Mesenchymal stem cell (in vitro differentiated cells and primary cell): ENCODE measurements at regions not wholly inside any gene's neighbourhood (a gene's known extent, or its start where the extent isn't known, plus 50 kb on each side); places are given as distances from the start of the nearest gene placed in this dataset.

Experiments used
- DNase-seq: peaks from one replicate; pipeline ENCODE4 v3.0.0-alpha.2; 2013
- H2AFZ ChIP-seq: one replicate; pipeline ENCODE4 v1.6.1; 2013; ENCODE audit warnings: low read depth, mild to moderate bottlenecking, control low read depth, inconsistent platforms, low read length, moderate library complexity
- H2AK5ac ChIP-seq: 2 replicates; pipeline ENCODE4 v1.6.1; 2013; ENCODE audit warnings: low read length, moderate library complexity, mild to moderate bottlenecking, inconsistent platforms; ENCODE audit not compliant: severe bottlenecking
- H2BK120ac ChIP-seq: one replicate; pipeline ENCODE4 v1.6.1; 2013; ENCODE audit warnings: low read depth, mild to moderate bottlenecking, inconsistent platforms, low read length, moderate library complexity
- H2BK12ac ChIP-seq, 2 experiments: one replicate each; pipeline ENCODE4 v1.6.1; 2013; ENCODE audit warnings: inconsistent platforms in 2 of 2, low read length in 2 of 2, mild to moderate bottlenecking in 2 of 2, moderate library complexity in 2 of 2, control low read depth in 1 of 2
- H2BK15ac ChIP-seq: one replicate; pipeline ENCODE4 v1.6.1; 2013; ENCODE audit warnings: mild to moderate bottlenecking, low read depth, inconsistent platforms; ENCODE audit not compliant: poor library complexity, severe bottlenecking
- H2BK5ac ChIP-seq: 2 replicates; pipeline ENCODE4 v1.6.1; 2013; ENCODE audit warnings: low read depth, mild to moderate bottlenecking, low read length, control low read depth, inconsistent platforms; ENCODE audit not compliant: poor library complexity, severe bottlenecking
- H3K14ac ChIP-seq, 2 experiments: one replicate each; pipeline ENCODE4 v1.6.1; 2013; ENCODE audit warnings: inconsistent platforms in 2 of 2, low read length in 2 of 2, control low read depth in 1 of 2, mild to moderate bottlenecking in 1 of 2, moderate library complexity in 1 of 2
- H3K18ac ChIP-seq, 2 experiments: one replicate each; pipeline ENCODE4 v1.6.1; 2013; ENCODE audit warnings: inconsistent platforms in 2 of 2, low read length in 2 of 2, control low read depth in 1 of 2, low read depth in 1 of 2, mild to moderate bottlenecking in 1 of 2
- H3K23ac ChIP-seq, 2 experiments: one replicate each; pipeline ENCODE4 v1.6.1; 2013; ENCODE audit warnings: inconsistent platforms in 2 of 2, low read length in 2 of 2, mild to moderate bottlenecking in 2 of 2, moderate library complexity in 2 of 2, control low read depth in 1 of 2
- H3K27ac ChIP-seq: 2 replicates; pipeline ENCODE4 v1.5.1; 2013; ENCODE audit warnings: mild to moderate bottlenecking, moderate library complexity, low read length, control low read depth, inconsistent platforms; ENCODE audit not compliant: poor library complexity, severe bottlenecking
- H3K27me3 ChIP-seq, 2 experiments: 2 replicates each; pipeline versions ENCODE4 v1.6.1 to v1.7.0; 2013; ENCODE audit warnings: low read length in 2 of 2, mild to moderate bottlenecking in 2 of 2, moderate library complexity in 2 of 2, control low read depth in 1 of 2, inconsistent platforms in 1 of 2; ENCODE audit not compliant: control insufficient read depth in 1 of 2, insufficient read depth in 1 of 2
- H3K36me3 ChIP-seq, 2 experiments: 2 replicates each; pipeline versions ENCODE4 v1.6.1 to v1.7.0; 2013; ENCODE audit warnings: low read length in 2 of 2, control low read depth in 1 of 2, inconsistent platforms in 1 of 2, low read depth in 1 of 2, mild to moderate bottlenecking in 1 of 2; ENCODE audit not compliant: insufficient read depth in 2 of 2, control insufficient read depth in 1 of 2
- H3K4ac ChIP-seq, 2 experiments: one replicate each; pipeline ENCODE4 v1.6.1; 2013; ENCODE audit warnings: inconsistent platforms in 2 of 2, low read length in 2 of 2, mild to moderate bottlenecking in 2 of 2, moderate library complexity in 2 of 2, control low read depth in 1 of 2, low read depth in 1 of 2
- H3K4me1 ChIP-seq: 2 replicates; pipeline ENCODE4 v1.6.1; 2013; ENCODE audit warnings: low read depth, low read length, control low read depth; ENCODE audit not compliant: control insufficient read depth, insufficient read depth
- H3K4me2 ChIP-seq: 2 replicates; pipeline ENCODE4 v1.6.1; 2013; ENCODE audit warnings: low read length, mild to moderate bottlenecking, inconsistent platforms; ENCODE audit not compliant: poor library complexity, severe bottlenecking
- H3K4me3 ChIP-seq, 2 experiments: 2 replicates each; pipeline versions ENCODE4 v1.5.1 to v1.7.0; 2013; ENCODE audit warnings: low read length in 2 of 2, mild to moderate bottlenecking in 2 of 2, control low read depth in 1 of 2, low read depth in 1 of 2; ENCODE audit not compliant: insufficient read depth in 1 of 2
- H3K79me1 ChIP-seq: replicated peaks from 2 replicates; pipeline ENCODE4 v1.6.1; 2013; ENCODE audit warnings: mild to moderate bottlenecking, control low read depth, low read length, inconsistent platforms; ENCODE audit not compliant: poor library complexity, severe bottlenecking
- H3K9ac ChIP-seq: 2 replicates; pipeline ENCODE4 v1.7.0; 2013; ENCODE audit warnings: mild to moderate bottlenecking, low read length, moderate library complexity
- H3K9me3 ChIP-seq: 2 replicates; pipeline ENCODE4 v1.7.0; 2013; ENCODE audit warnings: mild to moderate bottlenecking, low read length; ENCODE audit not compliant: control insufficient read depth
- H4K8ac ChIP-seq: one replicate; pipeline ENCODE4 v1.6.1; 2013; ENCODE audit warnings: inconsistent platforms, mild to moderate bottlenecking, low read length, moderate library complexity
- H4K91ac ChIP-seq: one replicate; pipeline ENCODE4 v1.6.1; 2013; ENCODE audit warnings: mild to moderate bottlenecking, low read length, inconsistent platforms
- WGBS: methylation state at CpG from one replicate; pipeline ENCODE4 v1.1.7; 2013; ENCODE audit warnings: mixed read lengths; 5-methylcytosine and 5-hydroxymethylcytosine counted together

DNA sequence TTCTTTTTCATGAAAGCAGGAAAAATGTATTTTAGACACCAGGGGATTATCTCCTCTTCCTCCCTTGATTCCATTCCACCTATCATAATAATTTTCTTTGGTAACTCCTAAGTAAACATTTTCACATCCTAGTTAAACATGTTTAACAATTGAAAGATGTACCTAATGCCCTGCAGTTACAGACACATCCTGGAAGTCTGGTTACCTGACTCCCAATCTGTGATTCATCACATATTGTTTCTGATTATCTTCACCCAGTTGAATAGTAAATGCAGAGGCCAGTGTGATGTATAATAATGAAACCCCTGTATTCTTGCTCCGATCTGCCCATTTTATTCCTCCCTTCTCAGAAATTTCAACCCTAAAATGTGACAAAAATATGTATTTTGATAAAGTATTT lies 1237.6 kb upstream of the LRRTM1 start:
- DNase-seq = no peak
- H3K18ac ChIP-seq = no peak overlapping the region
- no CpG with 5 or more reads among the region's 1 CpG for WGBS
- no peak overlapping the region for H3K14ac ChIP-seq
- H3K36me3 ChIP-seq = no peaks in the 10 kb centered on the region
- H3K9me3 ChIP-seq = no peaks in the 10 kb centered on the region
- no peak overlapping the region for H3K9ac ChIP-seq
- H3K4me1 ChIP-seq = no peaks in the 10 kb centered on the region
- no peaks in the 10 kb centered on the region for H3K79me1 ChIP-seq
- no peaks in the 10 kb centered on the region for H3K27me3 ChIP-seq
- no peak overlapping the region for H2BK15ac ChIP-seq
- H3K23ac ChIP-seq = no peak overlapping the region
- no peak overlapping the region for H4K91ac ChIP-seq
- H3K4ac ChIP-seq = no peak overlapping the region
- no peak overlapping the region for H3K4me3 ChIP-seq
- no peak overlapping the region for H3K27ac ChIP-seq
- no peak overlapping the region for H2AK5ac ChIP-seq
- no peak overlapping the region for H4K8ac ChIP-seq
- H3K4me2 ChIP-seq = no peak overlapping the region
- H2AFZ ChIP-seq = no peak overlapping the region
- no peak overlapping the region for H2BK12ac ChIP-seq
- no peak overlapping the region for H2BK5ac ChIP-seq
- H2BK120ac ChIP-seq = no peak overlapping the region

DNA sequence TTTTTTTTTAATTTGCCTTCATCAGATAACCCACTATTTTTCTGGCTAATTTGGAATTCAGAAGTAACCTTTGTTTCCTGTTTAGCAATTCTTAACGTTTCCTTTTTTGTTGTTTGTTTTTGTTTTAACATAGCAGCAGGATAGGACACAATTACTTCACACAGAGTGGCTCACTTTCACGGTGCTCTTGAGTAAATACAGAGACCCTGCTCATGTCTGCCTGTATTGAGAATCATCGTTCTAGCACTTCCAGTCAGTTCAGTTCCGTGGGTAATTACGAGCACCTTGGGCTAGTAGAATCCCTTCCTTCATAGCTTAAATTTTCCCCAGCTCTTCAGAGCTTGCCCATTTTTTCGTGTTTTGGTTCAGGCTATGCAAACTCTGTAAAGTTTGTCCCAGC lies 1225.4 kb upstream of the LRRTM1 start:
- Histone ChIP-seq H2BK5ac (no peak overlapping the region), H3K18ac (no peak overlapping the region), H4K8ac (no peak overlapping the region), H3K36me3 (no peaks in the 10 kb centered on the region), H4K91ac (no peak overlapping the region), H3K23ac (no peak overlapping the region), H3K9me3 (no peaks in the 10 kb centered on the region), H3K4ac (no peak overlapping the region), H2AFZ (no peak overlapping the region), H2AK5ac (no peak overlapping the region), H2BK12ac (no peak overlapping the region), H3K79me1 (no peaks in the 10 kb centered on the region), H3K4me1 (no peaks in the 10 kb centered on the region), H3K14ac (no peak overlapping the region), H3K27me3 (no peaks in the 10 kb centered on the region), H3K27ac (no peak overlapping the region), H3K9ac (no peak overlapping the region), H3K4me3 (no peak overlapping the region), H2BK120ac (no peak overlapping the region), H3K4me2 (no peak overlapping the region), H2BK15ac (no peak overlapping the region)
- DNase-seq = no peak
- WGBS = 42% methylated on average over 6 of the region's 6 CpGs

DNA sequence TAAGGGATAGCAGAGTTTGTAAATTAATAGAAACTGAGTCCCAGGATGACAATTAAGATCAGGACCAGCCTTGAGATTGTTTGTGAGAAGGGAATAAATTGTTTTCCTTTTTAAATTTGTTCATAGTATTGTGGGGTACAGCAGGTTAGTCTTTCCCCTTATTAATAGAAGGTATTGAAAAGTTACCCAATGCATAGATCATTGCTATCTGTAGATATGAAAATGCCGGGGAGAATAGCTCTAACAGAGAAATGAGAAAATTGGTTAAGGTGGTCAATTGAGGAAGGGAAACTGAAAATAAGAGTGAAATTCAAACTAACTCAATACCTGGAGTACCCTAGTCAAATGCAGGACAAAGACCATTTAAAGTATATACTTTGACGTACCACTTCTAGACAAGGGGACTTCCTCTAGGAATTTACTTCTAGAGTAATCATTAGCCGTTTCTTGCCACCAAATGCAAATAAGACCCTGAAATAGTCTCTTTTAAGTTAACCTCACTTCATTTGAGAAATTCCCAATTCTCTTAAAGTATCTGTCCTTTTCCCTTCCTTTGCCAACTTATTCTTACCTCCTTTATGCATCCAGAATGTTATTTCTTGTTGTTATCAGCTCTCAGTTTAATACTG lies 1224.4 kb upstream of the LRRTM1 start:
- Histone ChIP-seq H2AK5ac (no peak overlapping the region), H4K8ac (no peak overlapping the region), H2BK120ac (no peak overlapping the region), H4K91ac (no peak overlapping the region), H3K14ac (no peak overlapping the region), H2BK15ac (no peak overlapping the region), H3K9me3 (no peaks in the 10 kb centered on the region), H3K18ac (no peak overlapping the region), H3K79me1 (no peaks in the 10 kb centered on the region), H3K4me3 (no peak overlapping the region), H2BK12ac (no peak overlapping the region), H2AFZ (no peak overlapping the region), H3K36me3 (no peaks in the 10 kb centered on the region), H3K4me1 (no peaks in the 10 kb centered on the region), H3K4me2 (no peak overlapping the region), H3K23ac (no peak overlapping the region), H3K9ac (no peak overlapping the region), H3K4ac (no peak overlapping the region), H3K27ac (no peak overlapping the region), H3K27me3 (no peaks in the 10 kb centered on the region), H2BK5ac (no peak overlapping the region)
- 87% methylated on average over 3 of the region's 3 CpGs for WGBS
- DNase-seq = no peak

DNA sequence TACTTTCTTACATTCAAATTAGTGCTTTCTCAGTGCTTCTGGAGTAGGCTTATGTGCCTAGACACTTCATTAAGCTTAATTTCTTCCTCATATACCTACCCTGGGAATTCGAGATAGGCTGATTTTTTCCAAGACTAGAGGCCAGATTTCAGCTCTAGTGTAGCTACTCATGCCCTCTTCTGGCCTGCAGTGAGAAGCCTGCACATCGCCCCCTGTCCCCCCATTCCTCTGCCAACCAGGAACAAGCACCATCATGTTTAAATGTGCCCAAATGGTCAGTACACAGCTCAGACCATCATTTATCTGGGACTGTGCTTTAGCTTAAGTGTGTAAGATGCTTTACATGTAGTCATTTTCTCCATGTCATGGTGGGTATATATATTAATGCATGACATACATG lies 1218.8 kb upstream of the LRRTM1 start:
- no peak overlapping the region for H2AFZ ChIP-seq
- H3K4me3 ChIP-seq = no peak overlapping the region
- no peak overlapping the region for H3K27ac ChIP-seq
- H2BK12ac ChIP-seq = no peak overlapping the region
- H2BK5ac ChIP-seq = no peak overlapping the region
- H3K9me3 ChIP-seq = no peaks in the 10 kb centered on the region
- H3K9ac ChIP-seq = no peak overlapping the region
- H4K91ac ChIP-seq = no peak overlapping the region
- H4K8ac ChIP-seq = no peak overlapping the region
- H3K4me1 ChIP-seq = no peaks in the 10 kb centered on the region
- H3K14ac ChIP-seq = no peak overlapping the region
- no peaks in the 10 kb centered on the region for H3K36me3 ChIP-seq
- H3K18ac ChIP-seq = no peak overlapping the region
- no peak overlapping the region for H2BK120ac ChIP-seq
- H3K4ac ChIP-seq = no peak overlapping the region
- DNase-seq = no peak
- no peak overlapping the region for H3K23ac ChIP-seq
- no peak overlapping the region for H2AK5ac ChIP-seq
- H3K27me3 ChIP-seq = no peaks in the 10 kb centered on the region
- 50% methylated on average over 2 of the region's 2 CpGs for WGBS
- H3K79me1 ChIP-seq = no peaks in the 10 kb centered on the region
- no peak overlapping the region for H2BK15ac ChIP-seq
- H3K4me2 ChIP-seq = no peak overlapping the region
